GM12878 (cell line): ENCODE measurements at regions not wholly inside any gene's neighbourhood (a gene's known extent, or its start where the extent isn't known, plus 50 kb on each side); places are given as distances from the start of the nearest gene placed in this dataset.

ENCODE experiments used
- ATAC-seq: fragments of 200-7000 bp; cut with Tn5 transposase; 3 replicates; pipeline ENCODE4 v1.9.1; 2020; ENCODE audit warnings: mild to moderate bottlenecking, moderate library complexity
- BruUV-seq: library from RNA; stranded (reverse); fragments of 400-500 nt; replicated peaks from 2 replicates; lab custom pipeline; 2021; lab: Mats Ljungman, UMichigan
- CTCF ChIA-PET: fragments of 300-600 bp; sonication (Branson Sonifier 250); formaldehyde crosslinking; extraction: SDS; loops from one replicate; lab custom pipeline; 2021; ENCODE audit warnings: inconsistent platforms; lab: Yijun Ruan, JAX
- POLR2A ChIA-PET: fragments of 350-600 bp; formaldehyde crosslinking; extraction: SDS; loops from one replicate; lab custom pipeline; 2021; ENCODE audit warnings: inconsistent platforms; lab: Charles Lee
- RAD21 ChIA-PET: fragments of 300-600 bp; sonication (Branson Sonifier 250); formaldehyde crosslinking; loops from one replicate; lab custom pipeline; 2023; ENCODE audit warnings: antibody characterized with exemption; ENCODE audit not compliant: unreplicated experiment; lab: Charles Lee
- SMC1A ChIA-PET: fragments of 300-600 bp; sonication (Branson Sonifier 250); formaldehyde crosslinking; loops from one replicate; lab custom pipeline; 2023; ENCODE audit not compliant: unreplicated experiment, uncharacterized antibody; lab: Charles Lee
- DNase-seq: peaks from one replicate; pipeline ENCODE4 v3.0.0-alpha.2; 2011; ENCODE audit warnings: low read depth, low spot score
- FAIRE-seq: peaks from 3 replicates; lab custom pipeline; 2011; peaks lifted over from hg19 to GRCh38; lab: Jason Lieb, UNC
- H2AFZ ChIP-seq: 2 replicates; pipeline ENCODE4 v1.6.0; 2011; ENCODE audit warnings: low read depth, low read length, control low read depth; ENCODE audit not compliant: control insufficient read depth
- H3K27ac ChIP-seq: 2 replicates; pipeline ENCODE4 v1.5.1; 2011; ENCODE audit warnings: control low read depth; ENCODE audit not compliant: control insufficient read depth, insufficient read depth
- H3K27me3 ChIP-seq, 2 experiments: replicated peaks in 1 of 2; 2 replicates each; pipeline versions ENCODE4 v1.6.0 to v1.6.1; 2011; ENCODE audit warnings: low read length in 1 of 2; ENCODE audit not compliant: control insufficient read depth in 2 of 2, insufficient read depth in 2 of 2
- H3K36me3 ChIP-seq, 2 experiments: 2 replicates each; pipeline ENCODE4 v1.5.1; 2011; ENCODE audit warnings: low read length in 1 of 2; ENCODE audit not compliant: control insufficient read depth in 2 of 2, insufficient read depth in 2 of 2
- H3K4me1 ChIP-seq: 2 replicates; pipeline ENCODE4 v1.6.1; 2011; ENCODE audit warnings: mild to moderate bottlenecking, low read length, moderate library complexity, mixed read lengths; ENCODE audit not compliant: control insufficient read depth, insufficient read depth
- H3K4me2 ChIP-seq: 2 replicates; pipeline ENCODE4 v1.6.0; 2011; ENCODE audit warnings: control low read depth; ENCODE audit not compliant: control insufficient read depth, insufficient read depth
- H3K4me3 ChIP-seq: fragments of 200-600 bp; sonication (generic); 2 replicates; pipeline ENCODE4 v1.5.1; 2016
- H3K79me2 ChIP-seq: 2 replicates; pipeline ENCODE4 v1.6.0; 2011; ENCODE audit warnings: low read length; ENCODE audit not compliant: control insufficient read depth, insufficient read depth
- H3K9ac ChIP-seq: 2 replicates; pipeline ENCODE4 v1.8.0; 2011; ENCODE audit warnings: low read length, control low read depth, mixed read lengths; ENCODE audit not compliant: control insufficient read depth, insufficient read depth
- H3K9me3 ChIP-seq: replicated peaks from 3 replicates; pipeline ENCODE4 v1.5.1; 2011; ENCODE audit warnings: mild to moderate bottlenecking, low read length; ENCODE audit not compliant: control insufficient read depth, insufficient read depth
- H4K20me1 ChIP-seq: 2 replicates; pipeline ENCODE4 v1.6.0; 2011; ENCODE audit not compliant: control insufficient read depth, insufficient read depth
- CREB1 ChIP-seq: IDR thresholded peaks from 2 replicates; pipeline ENCODE4 v1.6.1; 2012; ENCODE audit warnings: low read depth, mild to moderate bottlenecking, inconsistent platforms
- ELK1 ChIP-seq: IDR thresholded peaks from 2 replicates; pipeline ENCODE4 v1.6.1; 2012; ENCODE audit warnings: low read depth, low read length, improper control_type of control experiment
- FOXK2 ChIP-seq: fragments of 450-650 bp; IDR thresholded peaks from 2 replicates; pipeline ENCODE4 v1.6.1; 2017; ENCODE audit warnings: mild to moderate bottlenecking, moderate library complexity
- IKZF1 ChIP-seq: fragments of 450-650 bp; conservative IDR thresholded peaks from 2 replicates; pipeline ENCODE4 v1.6.1; 2017; ENCODE audit warnings: antibody characterized with exemption, mild to moderate bottlenecking
- JUND ChIP-seq: IDR thresholded peaks from 2 replicates; pipeline ENCODE4 v1.6.1; 2012; ENCODE audit warnings: low read depth, mild to moderate bottlenecking, low read length, improper control_type of control experiment, moderate library complexity
- KLF5 ChIP-seq: fragments of 450-650 bp; IDR thresholded peaks from 2 replicates; pipeline ENCODE4 v1.6.1; 2014; ENCODE audit warnings: mild to moderate bottlenecking; ENCODE audit not compliant: partially characterized antibody
- MEF2B ChIP-seq: fragments of 450-650 bp; IDR thresholded peaks from 2 replicates; pipeline ENCODE4 v1.6.1; 2018; ENCODE audit warnings: mild to moderate bottlenecking, moderate library complexity; ENCODE audit not compliant: partially characterized antibody, poor library complexity, severe bottlenecking
- RELA ChIP-seq: fragments of 450-650 bp; IDR thresholded peaks from 2 replicates; pipeline ENCODE4 v1.8.0; 2014; ENCODE audit warnings: borderline replicate concordance; ENCODE audit not compliant: partially characterized antibody
- YBX1 ChIP-seq: fragments of 450-650 bp; IDR thresholded peaks from 2 replicates; pipeline ENCODE4 v1.6.1; 2016; ENCODE audit warnings: antibody characterized with exemption
- ZBTB33 ChIP-seq: fragments of 450-650 bp; IDR thresholded peaks from 2 replicates; pipeline ENCODE4 v1.6.1; 2017; ENCODE audit warnings: mild to moderate bottlenecking
- ZNF622 ChIP-seq: fragments of 450-650 bp; IDR thresholded peaks from 2 replicates; pipeline ENCODE4 v1.6.1; 2017; ENCODE audit warnings: mild to moderate bottlenecking, inconsistent platforms
- WGBS: methylation state at CpG from one replicate; pipeline ENCODE4 v1.1.6; 2016; ENCODE audit warnings: low lambda C conversion rate; ENCODE audit not compliant: insufficient replicate concordance, insufficient coverage; ENCODE audit errors: missing lambda C conversion rate; 5-methylcytosine and 5-hydroxymethylcytosine counted together
- in situ Hi-C: fragments of 300-500 bp; cut with MboI; formaldehyde crosslinking; loops from 9 replicates; pipeline ENCODE4 v1.14.3; 2018; ENCODE audit warnings: mixed read lengths
- intact Hi-C: fragments of 100-400 bp; cut with micrococcal nuclease; formaldehyde crosslinking; loops from one replicate; pipeline ENCODE4 v1.14.2; 2022; ENCODE audit not compliant: unreplicated experiment
- TF ChIP-seq, protein P1 (sequence below): IDR thresholded peaks from 2 replicates; pipeline ENCODE4 v1.6.1; 2011; ENCODE audit warnings: borderline replicate concordance, low read depth, mild to moderate bottlenecking, moderate library complexity, low read length; ENCODE audit not compliant: insufficient read depth, poor library complexity, severe bottlenecking

DNA sequence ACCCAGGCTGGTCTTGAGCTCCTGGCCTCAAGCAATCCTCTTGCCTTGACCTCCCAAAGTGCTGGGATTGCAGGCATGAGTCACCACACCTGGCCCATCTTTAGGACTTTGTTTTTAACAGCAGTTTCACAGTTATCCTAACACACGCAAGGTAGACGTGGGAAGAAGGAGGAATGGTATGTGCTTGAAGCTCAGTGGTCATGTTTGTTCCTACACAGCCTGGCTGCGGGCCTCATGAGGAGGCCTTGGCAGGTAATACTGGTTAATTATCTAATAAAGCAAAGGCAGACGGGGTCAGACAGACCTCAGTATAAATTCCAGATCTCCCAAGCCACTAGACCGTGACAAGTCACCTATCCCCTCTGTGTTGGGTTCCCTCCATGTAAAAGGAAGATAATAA lies 271.8 kb downstream of the PCNX1 start:
- Histone ChIP-seq H3K79me2 (no peaks in the 10 kb centered on the region), H3K4me1 (no peaks in the 10 kb centered on the region), H3K36me3 (no peaks in the 10 kb centered on the region), H4K20me1 (no peaks in the 10 kb centered on the region), H2AFZ (no peak overlapping the region), H3K9ac (no peak overlapping the region), H3K27me3 (no peaks in the 10 kb centered on the region; a peak in 1 of 4 replicates), H3K4me2 (no peak overlapping the region), H3K4me3 (no peak overlapping the region), H3K9me3 (no peaks in the 10 kb centered on the region), H3K27ac (no peak overlapping the region)
- FAIRE-seq (no peak), ATAC-seq (no peak), DNase-seq (no peak)
- no peak for TF ChIP-seq MEF2B
- no peak for TF ChIP-seq RELA
- TF ChIP-seq FOXK2 = no peak
- TF ChIP-seq JUND = no peak
- no peak for TF ChIP-seq CREB1
- TF ChIP-seq YBX1 = no peak
- TF ChIP-seq ELK1 = no peak
- TF ChIP-seq KLF5 = no peak
- TF ChIP-seq, protein P1, sequence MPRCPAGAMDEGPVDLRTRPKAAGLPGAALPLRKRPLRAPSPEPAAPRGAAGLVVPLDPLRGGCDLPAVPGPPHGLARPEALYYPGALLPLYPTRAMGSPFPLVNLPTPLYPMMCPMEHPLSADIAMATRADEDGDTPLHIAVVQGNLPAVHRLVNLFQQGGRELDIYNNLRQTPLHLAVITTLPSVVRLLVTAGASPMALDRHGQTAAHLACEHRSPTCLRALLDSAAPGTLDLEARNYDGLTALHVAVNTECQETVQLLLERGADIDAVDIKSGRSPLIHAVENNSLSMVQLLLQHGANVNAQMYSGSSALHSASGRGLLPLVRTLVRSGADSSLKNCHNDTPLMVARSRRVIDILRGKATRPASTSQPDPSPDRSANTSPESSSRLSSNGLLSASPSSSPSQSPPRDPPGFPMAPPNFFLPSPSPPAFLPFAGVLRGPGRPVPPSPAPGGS = no peak
- no peak for TF ChIP-seq ZNF622
- no peak for TF ChIP-seq ZBTB33
- no peak for TF ChIP-seq IKZF1
- CTCF ChIA-PET = no interaction called here
- intact Hi-C loops (no loop called here), in situ Hi-C loops (no loop called here)
- WGBS = 57% methylated on average over 5 of the region's 5 CpGs
- RAD21 ChIA-PET = interaction anchor here (0.6 to 0.8 kb wide), 3 partner anchors 41 to 999 kb away, joined by 3 read pairs; no protein-coding TSS in a partner anchor
- SMC1A ChIA-PET = no interaction called here
- POLR2A ChIA-PET = no interaction called here
- BruUV-seq = no TSS peak
